OCI-LY1 (cell line): ENCODE measurements at regions not wholly inside any gene's neighbourhood (a gene's known extent, or its start where the extent isn't known, plus 50 kb on each side); places are given as distances from the start of the nearest gene placed in this dataset.

Experiments used
- H2AFZ ChIP-seq: fragments of 200-600 bp; sonication (generic), shearing (Covaris generic); 2 replicates; pipeline ENCODE4 v1.6.0; 2014; ENCODE audit warnings: antibody characterized with exemption, mild to moderate bottlenecking, low read length
- H3F3A ChIP-seq: fragments of 200-600 bp; sonication (generic), shearing (Covaris generic); 2 replicates; pipeline ENCODE4 v1.6.0; 2014; ENCODE audit warnings: mild to moderate bottlenecking, antibody characterized with exemption, low read length, moderate library complexity; ENCODE audit not compliant: insufficient read depth
- H3K27ac ChIP-seq: fragments of 200-600 bp; sonication (generic); 2 replicates; pipeline ENCODE4 v1.5.1; 2014; ENCODE audit warnings: low read length, mixed run types, mild to moderate bottlenecking, low read depth; ENCODE audit not compliant: poor library complexity, severe bottlenecking
- H3K27me3 ChIP-seq: fragments of 200-600 bp; sonication (generic); 2 replicates; pipeline ENCODE4 v1.6.0; 2014; ENCODE audit warnings: antibody characterized with exemption, mild to moderate bottlenecking, low read length, moderate library complexity; ENCODE audit not compliant: insufficient read depth
- H3K36me3 ChIP-seq: fragments of 200-600 bp; sonication (generic); 2 replicates; pipeline ENCODE4 v1.6.1; 2014; ENCODE audit warnings: mild to moderate bottlenecking, antibody characterized with exemption, low read length, moderate library complexity, mixed read lengths; ENCODE audit not compliant: insufficient read depth
- H3K4me1 ChIP-seq: fragments of 200-600 bp; sonication (generic); 2 replicates; pipeline ENCODE4 v1.5.1; 2014; ENCODE audit warnings: mild to moderate bottlenecking, low read length, moderate library complexity; ENCODE audit not compliant: insufficient read depth, severe bottlenecking
- H3K4me2 ChIP-seq: fragments of 200-600 bp; sonication (generic), shearing (Covaris generic); 2 replicates; pipeline ENCODE4 v1.6.1; 2014; ENCODE audit warnings: low read length
- H3K4me3 ChIP-seq: fragments of 200-600 bp; sonication (generic); 2 replicates; pipeline ENCODE4 v1.5.1; 2014; ENCODE audit warnings: low read length, low read depth, mild to moderate bottlenecking, mixed read lengths; ENCODE audit not compliant: poor library complexity, severe bottlenecking
- H3K79me2 ChIP-seq: fragments of 200-600 bp; shearing (Covaris generic); 2 replicates; pipeline ENCODE4 v1.6.1; 2016; ENCODE audit warnings: mixed run types, low read length, mixed read lengths; ENCODE audit not compliant: insufficient read depth
- H3K9ac ChIP-seq: fragments of 200-600 bp; sonication (generic), shearing (Covaris generic); 2 replicates; pipeline ENCODE4 v1.6.1; 2014; ENCODE audit warnings: mild to moderate bottlenecking, low read length, mixed read lengths
- H3K9me2 ChIP-seq: fragments of 200-600 bp; sonication (generic), shearing (Covaris generic); 2 replicates; pipeline ENCODE4 v1.6.1; 2014; ENCODE audit warnings: low read depth, mild to moderate bottlenecking, low read length, mixed read lengths
- H3K9me3 ChIP-seq: fragments of 200-600 bp; shearing (Covaris generic); 2 replicates; pipeline ENCODE4 v1.6.1; 2014; ENCODE audit warnings: low read length, mixed read lengths
- H4K20me1 ChIP-seq: fragments of 200-600 bp; sonication (generic), shearing (Covaris generic); 2 replicates; pipeline ENCODE4 v1.6.0; 2016; ENCODE audit warnings: mild to moderate bottlenecking, low read length; ENCODE audit not compliant: insufficient read depth
- CTCF ChIP-seq: fragments of 200-600 bp; sonication (generic), shearing (Covaris generic); IDR thresholded peaks from 2 replicates; pipeline ENCODE4 v1.5.1; 2017; ENCODE audit warnings: mild to moderate bottlenecking, antibody characterized with exemption, low read length, moderate library complexity, mixed read lengths
- EZH2 ChIP-seq: fragments of 200-600 bp; sonication (generic), shearing (Covaris generic); IDR thresholded peaks from 2 replicates; pipeline ENCODE4 v1.8.0; 2017; ENCODE audit warnings: borderline replicate concordance, mixed run types, mild to moderate bottlenecking, antibody characterized with exemption, low read length, moderate library complexity, mixed read lengths

DNA sequence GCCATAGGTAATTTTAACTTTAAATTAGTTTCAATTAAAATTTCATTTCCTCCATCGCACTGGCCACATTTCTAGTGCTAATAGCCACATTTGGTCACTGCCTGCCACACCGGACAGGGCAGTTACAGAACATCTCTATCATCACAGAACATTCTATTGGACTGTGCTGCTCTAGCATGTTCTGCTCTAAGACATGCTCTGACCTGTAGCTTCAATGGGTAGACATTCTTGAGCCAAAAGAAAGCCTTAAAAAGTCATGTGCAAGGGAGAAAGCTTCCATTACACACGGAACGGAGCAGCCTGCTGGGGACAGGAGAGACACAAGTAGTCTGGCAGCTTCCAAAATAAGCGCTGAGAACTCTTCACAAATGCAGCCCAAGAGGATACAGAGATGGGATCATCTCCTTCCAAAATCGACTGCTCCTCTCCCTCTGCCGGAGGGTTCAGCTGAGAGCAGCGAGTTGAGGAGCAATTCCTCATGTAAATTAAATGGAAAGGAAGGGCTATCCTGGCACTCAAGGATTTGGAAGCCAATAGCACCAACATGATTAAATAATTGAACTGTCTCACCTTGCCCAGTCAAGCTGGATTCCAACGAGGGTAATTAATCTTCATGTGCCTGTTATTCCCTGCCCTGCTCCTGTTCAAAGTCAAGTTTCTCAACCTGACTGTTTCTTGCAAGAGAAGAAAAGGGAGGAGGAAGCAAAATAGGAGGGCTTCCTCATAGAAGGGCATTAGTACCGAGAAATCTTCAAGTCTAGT lies 336.4 kb upstream of the NOCT start:
- TF ChIP-seq CTCF (no peak), EZH2 (no peak)
- Histone ChIP-seq H3K4me2 (no peak overlapping the region), H3K27me3 (0 out of 2 replicates have a peak, but pooled peaks cover 3% of the 10 kb centered on the region), H2AFZ (no peak overlapping the region), H3K36me3 (no peaks in the 10 kb centered on the region), H3K27ac (no peak overlapping the region), H3K9me3 (no peaks in the 10 kb centered on the region), H3K79me2 (no peaks in the 10 kb centered on the region), H3K9me2 (no peaks in the 10 kb centered on the region), H3K4me3 (no peak overlapping the region), H3K4me1 (no peaks in the 10 kb centered on the region), H4K20me1 (no peaks in the 10 kb centered on the region), H3K9ac (no peak overlapping the region), H3F3A (no peaks in the 10 kb centered on the region)

GRCh38 chr4:138677748-138678147 lies 337.8 kb upstream of the NOCT start:
- no peaks in the 10 kb centered on the region for H3F3A ChIP-seq
- no peaks in the 10 kb centered on the region for H3K9me2 ChIP-seq
- no peak overlapping the region for H2AFZ ChIP-seq
- H4K20me1 ChIP-seq: no peaks in the 10 kb centered on the region
- H3K27ac ChIP-seq: no peak overlapping the region
- H3K9ac ChIP-seq: no peak overlapping the region
- no peaks in the 10 kb centered on the region for H3K36me3 ChIP-seq
- H3K4me3 ChIP-seq: no peak overlapping the region
- peaks cover 4% of the 10 kb centered on the region; the same call in 1 of the 2 replicates for H3K27me3 ChIP-seq
- H3K79me2 ChIP-seq: no peaks in the 10 kb centered on the region
- TF ChIP-seq CTCF (no peak), EZH2 (no peak)
- no peak overlapping the region for H3K4me2 ChIP-seq
- H3K9me3 ChIP-seq: no peaks in the 10 kb centered on the region
- H3K4me1 ChIP-seq: no peaks in the 10 kb centered on the region

DNA sequence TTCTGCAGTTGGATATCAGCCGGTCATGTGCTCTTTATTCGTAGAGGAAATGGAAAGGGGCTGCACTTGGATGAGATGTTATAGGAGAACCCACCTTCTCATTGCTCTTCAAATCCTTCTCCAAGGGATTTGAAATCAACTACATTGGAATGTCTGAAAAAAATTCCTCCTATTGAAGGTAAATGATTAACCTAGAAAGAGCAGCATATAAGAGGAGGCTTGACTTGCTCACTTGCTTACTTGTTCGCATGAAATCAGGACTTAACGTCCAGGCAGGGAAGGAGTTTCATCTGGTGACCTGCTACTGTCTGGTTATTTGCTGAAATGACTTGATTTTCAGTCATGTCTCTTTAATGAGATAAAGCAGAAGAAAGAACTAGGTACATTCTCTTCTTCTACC lies 338.4 kb upstream of the NOCT start:
- Histone ChIP-seq H3K9me2 (no peaks in the 10 kb centered on the region), H3K4me1 (no peaks in the 10 kb centered on the region), H3K4me3 (no peak overlapping the region), H3K27me3 (peaks cover 7% of the 10 kb centered on the region; the same call in 1 of the 2 replicates), H3K36me3 (no peaks in the 10 kb centered on the region), H3K9ac (no peak overlapping the region), H3F3A (no peaks in the 10 kb centered on the region), H4K20me1 (no peaks in the 10 kb centered on the region), H3K79me2 (no peaks in the 10 kb centered on the region), H3K9me3 (no peaks in the 10 kb centered on the region), H3K4me2 (no peak overlapping the region), H2AFZ (no peak overlapping the region), H3K27ac (no peak overlapping the region)
- no peak for TF ChIP-seq CTCF
- no peak for TF ChIP-seq EZH2
